HG02970 (cell line): ENCODE measurements at regions not wholly inside any gene's neighbourhood (a gene's known extent, or its start where the extent isn't known, plus 50 kb on each side); places are given as distances from the start of the nearest gene placed in this dataset.
"Not testable (repeated sequence)": the region's sequence is repeated elsewhere in the genome, so short reads cannot be mapped to it uniquely, and the experiment has no call there.

Source experiments
- ATAC-seq: cut with Tn5 transposase; IDR thresholded peaks from one replicate; pipeline ENCODE4 v1.9.1; 2021; ENCODE audit warnings: mild to moderate bottlenecking, moderate library complexity, moderate number of reproducible peaks; ENCODE audit not compliant: unreplicated experiment, low FRiP score

- no peak for ATAC-seq
These were observed 1178.7 kb upstream of the LRRTM1 start for GRCh38 chr2:81483254-81483653.

GRCh38 chr2:81481994-81482368, 1177.4 kb upstream of the LRRTM1 start:
- ATAC-seq = no peak

DNA sequence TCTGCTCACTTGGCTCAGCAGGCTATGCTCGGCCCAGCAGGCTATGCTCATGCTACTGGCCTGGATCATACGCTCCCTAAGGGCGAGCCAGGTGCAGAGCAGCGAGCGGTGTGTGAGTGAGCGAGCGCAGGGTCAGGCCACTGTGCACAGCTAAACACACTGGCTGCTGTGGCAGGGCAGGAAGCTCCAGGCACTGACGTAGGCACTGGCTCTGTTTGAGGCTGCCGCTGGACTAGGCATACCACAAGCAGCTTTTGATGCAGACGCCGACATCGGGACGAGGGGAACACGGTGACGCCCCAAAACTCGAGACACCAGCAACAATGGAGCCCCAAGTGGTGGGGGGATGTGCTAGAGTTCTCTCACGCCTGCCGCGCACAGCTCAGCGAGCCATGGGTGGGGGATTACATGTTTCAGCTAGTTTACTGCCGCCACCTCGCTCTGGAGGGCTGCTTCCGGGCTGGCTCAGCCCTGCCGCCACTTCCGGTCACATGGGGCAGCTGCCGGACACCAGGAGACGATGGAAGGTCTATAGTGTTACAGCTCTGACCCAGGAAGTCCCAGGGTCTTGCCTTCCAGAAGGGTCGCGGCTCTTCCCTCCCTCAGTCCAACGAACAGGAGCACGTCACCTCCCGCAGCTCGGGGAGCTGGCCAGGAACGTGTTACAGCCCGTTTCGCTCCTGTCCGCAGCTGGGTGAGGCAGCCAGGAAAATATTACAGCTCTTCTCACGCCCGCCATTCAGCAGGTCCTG, 1176.9 kb upstream of the LRRTM1 start:
- no peak for ATAC-seq

DNA sequence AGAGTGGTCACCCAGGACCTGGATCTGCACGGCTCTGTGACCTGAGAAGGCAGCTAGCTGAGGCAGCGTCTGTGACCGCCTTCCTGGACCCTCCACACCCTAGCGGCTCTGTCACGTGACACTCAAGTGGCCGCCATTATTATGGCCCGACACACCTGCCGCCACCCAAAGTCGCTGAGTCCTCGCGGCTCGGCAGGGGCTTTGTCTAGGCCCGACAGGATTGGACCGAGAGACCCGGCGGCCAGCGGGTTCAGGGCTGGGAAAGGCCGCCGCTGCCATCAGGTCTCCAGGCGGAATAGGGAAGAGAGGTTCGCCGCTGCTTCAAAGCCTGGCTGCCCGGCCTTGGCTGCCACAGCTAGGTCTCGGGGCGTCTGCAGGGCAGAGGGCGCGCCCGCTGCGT, 1162.5 kb upstream of the LRRTM1 start:
- ATAC-seq = no peak

DNA sequence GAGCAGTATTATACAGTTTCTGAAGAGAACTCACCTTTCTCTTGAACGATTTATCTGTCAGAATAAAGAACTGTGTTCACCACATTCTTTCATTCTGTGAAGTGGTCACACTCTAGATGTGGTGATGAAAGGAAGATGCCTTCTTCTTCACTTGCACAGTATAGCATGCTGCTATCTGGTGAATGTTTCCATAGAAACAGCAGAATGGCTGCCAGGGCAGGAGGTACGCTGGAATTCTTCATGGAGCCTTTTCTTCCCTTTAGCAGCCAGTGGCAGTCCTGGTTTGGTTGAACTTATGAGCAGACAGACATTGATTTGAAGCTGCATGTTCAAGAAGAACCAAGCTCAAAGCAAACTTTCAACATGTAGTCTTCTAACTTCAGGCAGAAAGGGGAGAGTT, 1157.9 kb upstream of the LRRTM1 start:
- ATAC-seq = no peak

DNA sequence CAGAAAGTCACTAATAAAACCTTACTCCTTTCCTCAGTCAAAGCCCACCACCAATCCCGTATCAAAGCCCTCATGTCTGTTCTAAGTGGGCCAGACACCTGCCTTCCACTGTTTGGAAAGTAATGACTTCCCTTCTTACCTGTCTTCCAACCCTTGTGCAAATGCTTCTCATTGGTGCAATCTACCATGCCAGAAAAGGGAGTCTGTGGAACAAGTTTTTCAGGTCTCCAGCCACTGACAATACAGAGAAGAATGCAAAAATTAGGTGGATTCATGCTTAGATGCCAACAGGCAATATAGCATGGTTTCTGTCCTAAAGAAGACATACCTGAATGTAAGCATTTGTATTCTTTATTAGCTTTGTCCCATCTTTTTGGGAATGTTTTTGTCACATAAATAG, 1140.6 kb upstream of the LRRTM1 start:
- ATAC-seq = no peak

DNA sequence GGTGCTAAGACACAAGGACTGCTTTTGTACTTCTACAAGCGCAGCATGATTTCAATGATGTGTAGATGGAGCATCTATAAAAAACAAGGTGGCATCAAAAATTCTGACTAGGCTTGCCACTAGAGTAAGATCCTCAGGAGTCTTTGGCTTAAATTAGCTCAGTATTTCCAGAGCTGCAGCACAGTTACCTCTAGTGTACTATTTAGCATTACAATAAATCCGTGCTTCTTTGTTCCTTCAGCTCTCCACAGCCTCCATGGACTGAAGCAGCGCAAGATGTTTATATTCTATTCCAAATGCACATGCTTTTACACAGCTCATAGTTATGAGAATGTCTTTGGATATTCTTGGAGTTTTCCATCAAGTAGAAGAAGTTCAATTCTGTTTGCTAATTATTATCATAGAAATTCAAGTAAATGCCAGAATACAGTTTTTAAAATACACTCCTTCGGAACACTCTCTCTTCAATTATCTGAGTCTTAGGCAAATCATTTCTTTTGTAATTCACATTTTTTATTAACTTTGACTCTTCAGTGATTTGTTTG, 1133.0 kb upstream of the LRRTM1 start:
- ATAC-seq = no peak

DNA sequence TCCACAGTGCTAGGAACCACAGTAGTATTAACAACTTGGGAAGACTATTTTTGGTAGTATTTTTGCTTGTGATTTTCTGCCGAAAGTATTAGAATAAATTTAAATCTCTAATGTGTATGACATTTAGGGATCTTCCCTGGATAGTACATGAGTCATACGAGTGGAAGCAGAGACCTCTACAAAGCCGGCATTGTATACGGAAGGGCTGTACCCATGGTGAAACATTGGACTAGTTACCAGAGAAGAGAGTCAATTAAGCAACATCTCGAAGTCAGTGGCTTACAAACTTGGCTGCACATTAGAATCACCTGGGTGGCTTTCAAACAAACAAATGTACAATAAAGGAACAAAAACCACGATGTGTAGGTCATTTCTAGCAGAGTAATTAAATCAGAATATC, 1131.7 kb upstream of the LRRTM1 start:
- no peak for ATAC-seq

DNA sequence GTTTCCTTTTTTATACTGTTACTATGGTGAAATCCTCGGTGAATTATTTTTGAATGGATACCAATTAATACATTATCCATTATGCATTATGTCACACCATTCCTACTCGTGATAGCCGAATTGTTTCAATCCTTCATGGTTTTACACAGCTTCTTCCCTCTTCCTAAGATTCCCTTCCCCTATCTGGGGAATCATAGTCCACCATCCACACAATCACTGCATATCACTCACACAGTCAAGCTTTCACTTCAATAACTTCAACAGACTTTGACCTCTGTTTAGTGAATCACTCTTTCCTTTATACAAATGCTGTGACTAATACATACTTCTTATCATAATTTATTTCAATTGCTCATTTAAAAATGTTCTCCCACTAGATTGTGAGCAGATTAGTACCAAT, 1108.1 kb upstream of the LRRTM1 start:
- no peak for ATAC-seq

GRCh38 chr2:81403508-81403907, 1099.0 kb upstream of the LRRTM1 start:
- ATAC-seq = no peak

DNA sequence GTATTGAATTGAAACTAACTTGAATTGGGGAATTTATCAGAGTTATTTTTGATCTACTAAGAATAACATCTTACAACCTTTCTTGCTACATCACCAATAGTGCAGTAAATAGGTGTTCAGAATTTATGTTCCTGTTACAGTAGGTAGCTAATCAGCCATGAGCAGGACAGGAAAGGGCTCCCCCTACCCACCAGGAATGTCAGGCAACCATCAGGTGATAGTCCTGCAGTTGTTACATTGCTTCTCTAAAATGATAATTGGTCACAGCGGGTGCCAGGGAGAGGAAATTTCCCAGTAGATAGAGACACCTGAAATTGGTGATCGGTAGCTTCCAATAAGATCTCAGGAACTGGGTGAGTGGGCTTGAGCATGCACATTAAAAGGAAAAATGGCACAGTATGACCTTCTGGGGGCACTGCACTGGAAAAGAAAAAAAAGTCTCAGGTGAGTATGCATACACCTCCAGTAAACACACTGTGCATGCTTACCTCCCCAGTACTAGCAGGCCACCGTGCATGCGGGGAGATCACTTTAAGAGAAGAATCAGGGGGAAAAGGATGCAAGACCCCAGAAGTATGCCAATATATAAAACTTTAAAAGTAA, 1092.0 kb upstream of the LRRTM1 start:
- no peak for ATAC-seq

GRCh38 chr2:81395746-81396145, 1091.2 kb upstream of the LRRTM1 start:
- ATAC-seq = no peak

- no peak for ATAC-seq
These were observed 1084.7 kb upstream of the LRRTM1 start for GRCh38 chr2:81389203-81389602.

- ATAC-seq = no peak
These were observed 1059.2 kb upstream of the LRRTM1 start for GRCh38 chr2:81363800-81364199.

DNA sequence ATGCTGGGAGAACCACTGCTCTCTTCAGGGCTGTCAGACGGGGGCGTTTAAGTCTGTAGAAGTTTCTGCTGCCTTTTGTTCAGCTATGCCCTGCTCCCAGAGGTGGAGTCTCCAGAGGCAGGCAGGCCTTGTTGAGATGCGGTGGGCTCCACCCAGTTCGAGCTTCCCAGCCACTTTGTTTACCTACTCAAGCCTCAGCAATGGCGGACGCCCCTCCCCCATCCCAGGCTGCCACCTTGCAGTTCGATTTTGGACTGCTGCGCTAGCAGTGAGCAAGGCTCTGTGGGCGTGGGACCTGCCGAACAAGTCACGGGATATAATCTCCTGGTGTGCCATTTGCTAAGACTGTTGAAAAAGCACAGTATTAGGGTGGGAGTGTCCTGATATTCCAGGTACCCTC, 1057.9 kb upstream of the LRRTM1 start:
- ATAC-seq = not testable (repeated sequence)

GRCh38 chr2:81355436-81355835, 1050.9 kb upstream of the LRRTM1 start:
- no peak for ATAC-seq

GRCh38 chr2:81334046-81334445, 1029.5 kb upstream of the LRRTM1 start:
- no peak for ATAC-seq

DNA sequence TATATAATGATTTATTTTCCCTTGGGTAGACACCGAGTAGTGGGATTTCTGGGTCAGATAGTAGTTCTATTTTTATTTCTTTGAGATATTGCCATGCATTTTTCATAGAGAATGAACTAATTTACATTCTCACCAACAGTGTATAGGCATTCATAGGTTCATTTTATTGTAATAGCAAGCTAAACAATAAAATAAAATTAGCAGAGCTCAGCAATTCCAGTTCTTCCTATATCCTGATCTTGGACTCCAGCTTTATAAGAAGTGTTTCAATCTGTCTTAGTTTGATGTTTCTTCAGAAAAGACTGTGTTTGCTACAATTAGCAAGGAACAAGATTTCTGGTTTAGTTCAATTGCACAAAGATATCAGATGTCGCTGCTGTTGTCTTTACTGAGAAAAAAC, 1024.4 kb upstream of the LRRTM1 start:
- ATAC-seq = no peak

DNA sequence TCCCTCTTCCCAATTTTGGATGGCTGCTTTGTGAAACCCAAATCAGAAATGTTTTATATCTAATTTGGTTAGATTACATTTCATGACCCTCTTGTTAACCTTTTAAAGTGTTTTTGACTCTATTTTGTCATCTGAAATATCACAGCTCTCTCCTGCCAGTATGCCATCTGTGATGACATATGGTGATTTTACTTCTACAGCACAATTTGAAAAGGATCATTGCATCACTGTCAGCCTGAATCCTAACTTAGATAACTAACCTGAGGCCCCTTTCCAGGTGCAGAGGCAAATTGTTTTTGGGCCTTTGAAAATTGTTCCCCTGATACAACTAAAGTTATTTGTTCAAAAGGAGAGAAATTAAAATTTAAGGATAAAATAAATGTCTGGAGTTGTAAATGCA, 1023.4 kb upstream of the LRRTM1 start:
- ATAC-seq = no peak

DNA sequence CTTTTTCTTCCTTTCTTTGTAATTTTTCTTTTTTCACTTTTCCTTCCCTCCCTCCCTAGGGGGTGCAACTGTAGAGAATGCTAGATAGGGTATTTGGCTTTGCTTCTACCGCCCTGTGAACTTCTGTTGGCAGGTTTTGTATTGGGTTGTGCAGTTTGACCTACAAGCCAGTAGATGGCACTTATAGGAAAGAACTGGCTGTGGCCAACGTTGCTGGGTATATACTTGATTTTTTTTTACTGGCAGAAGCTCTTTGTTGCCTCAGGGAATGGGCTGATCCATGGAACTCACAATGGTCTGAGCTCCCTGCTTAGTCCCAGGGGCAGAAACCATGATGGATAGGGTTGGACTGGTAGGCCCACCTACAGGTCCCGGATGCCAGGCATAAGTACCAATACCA, 1019.5 kb upstream of the LRRTM1 start:
- no peak for ATAC-seq

GRCh38 chr2:81304154-81304830, 999.7 kb upstream of the LRRTM1 start:
- ATAC-seq = no peak

DNA sequence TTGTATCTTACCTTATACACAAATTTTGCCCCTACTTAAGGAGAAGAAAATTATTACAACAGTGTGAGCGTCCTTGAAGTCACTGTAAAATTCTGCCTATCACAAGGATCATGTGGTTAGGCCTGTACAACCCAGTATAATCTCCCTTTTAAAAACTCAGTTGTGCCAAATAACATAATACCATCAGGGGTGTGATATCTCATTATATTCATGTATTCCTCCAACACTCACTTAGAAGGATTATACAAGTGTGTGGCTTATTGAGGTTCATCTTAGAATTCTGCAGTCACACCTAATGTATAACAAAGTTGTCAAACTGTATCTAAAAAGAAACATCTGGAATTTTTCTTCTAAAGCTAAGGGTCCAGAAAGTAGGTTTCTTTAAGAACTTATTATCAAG, 998.8 kb upstream of the LRRTM1 start:
- no peak for ATAC-seq
